Common myeloid progenitor, CD34-positive (primary cell): ENCODE measurements at regions not wholly inside any gene's neighbourhood (a gene's known extent, or its start where the extent isn't known, plus 50 kb on each side); places are given as distances from the start of the nearest gene placed in this dataset.

Source experiments
- CTCF ChIA-PET: fragments of 350-600 bp; sonication (Branson Sonifier 250); formaldehyde crosslinking; loops from one replicate; lab custom pipeline; 2021; ENCODE audit warnings: antibody characterized with exemption; lab: Charles Lee
- POLR2A ChIA-PET: fragments of 350-600 bp; sonication (Branson Sonifier 250); formaldehyde crosslinking; loops from one replicate; lab custom pipeline; 2021; ENCODE audit warnings: antibody characterized with exemption; lab: Charles Lee
- DNase-seq, 3 donors: peaks; one replicate each; pipeline versions ENCODE4 v3.0.0 to v3.0.0-alpha.2; 2013
- H3K27ac ChIP-seq, 2 experiments: 1 replicate in 1 of 2; 2 replicates in 1 of 2; pipeline ENCODE4 v1.7.0; 2013; ENCODE audit warnings: inconsistent platforms in 2 of 2, low read length in 2 of 2, mild to moderate bottlenecking in 2 of 2, low read depth in 1 of 2, moderate library complexity in 1 of 2; ENCODE audit not compliant: severe bottlenecking in 2 of 2, insufficient read depth in 1 of 2, poor library complexity in 1 of 2
- H3K27me3 ChIP-seq, 5 experiments: replicated peaks in 2 of 5; 1 replicate in 3 of 5; 2 replicates in 2 of 5; pipeline versions ENCODE4 v1.6.1 to v1.7.0; 2013; ENCODE audit warnings: low read length in 4 of 5, mild to moderate bottlenecking in 2 of 5, moderate library complexity in 2 of 5, inconsistent platforms in 1 of 5; ENCODE audit not compliant: insufficient read depth in 5 of 5, control insufficient read depth in 4 of 5
- H3K36me3 ChIP-seq, 4 experiments: 1 replicate in 2 of 4; 2 replicates in 2 of 4; pipeline versions ENCODE4 v1.6.1 to v1.7.0; 2013; ENCODE audit warnings: low read length in 3 of 4, control low read depth in 1 of 4, mild to moderate bottlenecking in 1 of 4; ENCODE audit not compliant: control insufficient read depth in 4 of 4, insufficient read depth in 4 of 4
- H3K4me1 ChIP-seq, 4 experiments: 1 replicate in 3 of 4; 2 replicates in 1 of 4; pipeline versions ENCODE4 v1.6.1 to v1.7.1; 2013; ENCODE audit warnings: low read length in 3 of 4, mild to moderate bottlenecking in 3 of 4, control low read depth in 1 of 4, inconsistent platforms in 1 of 4, moderate library complexity in 1 of 4; ENCODE audit not compliant: control insufficient read depth in 4 of 4, insufficient read depth in 4 of 4; ENCODE audit errors: control extremely low read depth in 1 of 4
- H3K4me3 ChIP-seq, 7 experiments: 1 replicate in 4 of 7; 2 replicates in 3 of 7; pipeline versions ENCODE4 v1.5.1 to v1.7.0; 2013; ENCODE audit warnings: mild to moderate bottlenecking in 7 of 7, low read length in 6 of 7, moderate library complexity in 6 of 7, inconsistent platforms in 2 of 7, low read depth in 2 of 7, control low read depth in 1 of 7; ENCODE audit not compliant: insufficient read depth in 4 of 7, control insufficient read depth in 1 of 7; ENCODE audit errors: extremely low read depth in 1 of 7
- H3K9me3 ChIP-seq, 5 experiments: 1 replicate in 4 of 5; 2 replicates in 1 of 5; pipeline versions ENCODE4 v1.6.1 to v1.7.1; 2013; ENCODE audit warnings: low read length in 4 of 5, mild to moderate bottlenecking in 2 of 5, inconsistent platforms in 1 of 5, low read depth in 1 of 5, moderate library complexity in 1 of 5; ENCODE audit not compliant: control insufficient read depth in 4 of 5, insufficient read depth in 2 of 5; ENCODE audit errors: control extremely low read depth in 1 of 5
- WGBS: methylation state at CpG from one replicate; pipeline ENCODE4 v1.1.5; 2013; ENCODE audit not compliant: insufficient coverage; 5-methylcytosine and 5-hydroxymethylcytosine counted together

DNA sequence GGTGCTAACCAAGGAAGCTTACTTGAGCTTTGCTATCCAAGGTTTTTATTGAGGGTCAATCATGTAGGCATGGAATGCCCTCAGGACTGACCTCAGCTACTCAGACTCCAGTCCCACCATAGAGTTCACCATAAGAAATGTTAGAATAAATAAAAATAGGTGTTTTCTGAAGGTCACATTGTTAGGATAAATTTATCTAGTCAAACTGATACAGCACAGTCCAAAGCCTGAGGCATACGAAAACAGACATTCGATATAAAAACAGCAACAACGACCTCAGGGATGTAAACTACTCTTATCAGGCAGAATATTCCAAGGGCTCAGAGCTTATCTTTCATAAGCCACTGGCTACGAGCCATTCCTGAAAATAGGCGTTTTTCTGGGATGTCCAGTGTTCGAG lies 690.6 kb downstream of the MCTP2 start:
- Histone ChIP-seq H3K27me3 (no peaks in the 10 kb centered on the region), H3K9me3 (peaks cover 0 to 1% (median 0%) of the 10 kb centered on the region in 5 experiments), H3K4me3 (no peak overlapping the region), H3K36me3 (no peaks in the 10 kb centered on the region), H3K27ac (no peak overlapping the region), H3K4me1 (no peaks in the 10 kb centered on the region)
- ChIA-PET CTCF (no interaction called here), POLR2A (no interaction called here)
- WGBS = 95% methylated on average over 6 of the region's 6 CpGs
- DNase-seq = no peak

GRCh38 chr15:94924057-94924456 lies 692.7 kb downstream of the MCTP2 start:
- 96% methylated on average over 2 of the region's 3 CpGs for WGBS
- Histone ChIP-seq H3K4me1 (no peaks in the 10 kb centered on the region), H3K36me3 (no peaks in the 10 kb centered on the region), H3K9me3 (peaks cover 0 to 1% (median 0%) of the 10 kb centered on the region in 5 experiments), H3K4me3 (no peak overlapping the region), H3K27ac (no peak overlapping the region), H3K27me3 (no peaks in the 10 kb centered on the region)
- no peak for DNase-seq
- CTCF ChIA-PET = interaction anchor here (1.0 kb wide), 1 partner anchor 42 kb away, joined by 3 read pairs; no protein-coding TSS in a partner anchor
- POLR2A ChIA-PET = no interaction called here

- peaks cover 0 to 1% (median 0%) of the 10 kb centered on the region in 5 experiments for H3K9me3 ChIP-seq
- peaks cover 0 to 2% (median 0%) of the 10 kb centered on the region in 5 experiments for H3K27me3 ChIP-seq
- H3K27ac ChIP-seq = no peak overlapping the region
- WGBS = 98% methylated on average over 7 of the region's 9 CpGs
- H3K36me3 ChIP-seq = no peaks in the 10 kb centered on the region
- no peak overlapping the region for H3K4me3 ChIP-seq
- POLR2A ChIA-PET = no interaction called here
- no peak for DNase-seq
- CTCF ChIA-PET = no interaction called here
- H3K4me1 ChIP-seq = no peaks in the 10 kb centered on the region
Observed at GRCh38 chr15:94924971-94925598, 693.7 kb downstream of the MCTP2 start.

GRCh38 chr15:94925680-94926079 lies 694.3 kb downstream of the MCTP2 start:
- POLR2A ChIA-PET = no interaction called here
- WGBS = no CpG with 5 or more reads among the region's 3 CpGs

DNA sequence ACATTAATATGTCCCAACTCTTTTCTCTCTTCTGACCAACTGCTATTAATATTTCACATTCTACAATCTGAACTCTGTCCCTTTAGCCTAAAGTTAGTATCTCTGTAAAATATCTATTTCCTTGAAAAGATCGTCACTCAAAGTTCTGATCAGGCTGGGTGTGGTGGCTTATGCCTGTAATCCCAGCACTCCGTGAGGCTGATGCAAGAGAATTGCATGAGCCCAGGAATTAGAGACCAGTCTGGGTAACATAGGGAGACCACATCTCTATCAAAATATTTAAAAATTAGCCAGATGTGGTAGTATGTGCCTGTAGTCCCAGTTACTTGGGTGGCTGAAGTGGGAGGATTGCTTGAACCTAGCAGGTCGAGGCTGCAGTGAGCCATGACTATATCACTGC lies 695.6 kb downstream of the MCTP2 start:
- ChIA-PET CTCF (no interaction called here), POLR2A (no interaction called here)
- Histone ChIP-seq H3K9me3 (no peaks in the 10 kb centered on the region), H3K4me1 (peaks cover 0 to 8% (median 3%) of the 10 kb centered on the region in 4 experiments), H3K4me3 (no peak overlapping the region), H3K36me3 (no peaks in the 10 kb centered on the region), H3K27me3 (peaks cover 0 to 2% (median 0%) of the 10 kb centered on the region in 5 experiments), H3K27ac (no peak overlapping the region)
- no peak for DNase-seq
- no CpG with 5 or more reads among the region's 3 CpGs for WGBS

More at GRCh38 chr15:94925680-94926079, 694.3 kb downstream of the MCTP2 start:
- DNase-seq = no peak
- no peak overlapping the region for H3K4me3 ChIP-seq
- H3K9me3 ChIP-seq = no peaks in the 10 kb centered on the region
- CTCF ChIA-PET = no interaction called here
- H3K27ac ChIP-seq = no peak overlapping the region
- H3K4me1 ChIP-seq = peaks cover 0 to 5% (median 2%) of the 10 kb centered on the region in 4 experiments
- peaks cover 0 to 2% (median 0%) of the 10 kb centered on the region in 5 experiments for H3K27me3 ChIP-seq
- H3K36me3 ChIP-seq = no peaks in the 10 kb centered on the region

DNA sequence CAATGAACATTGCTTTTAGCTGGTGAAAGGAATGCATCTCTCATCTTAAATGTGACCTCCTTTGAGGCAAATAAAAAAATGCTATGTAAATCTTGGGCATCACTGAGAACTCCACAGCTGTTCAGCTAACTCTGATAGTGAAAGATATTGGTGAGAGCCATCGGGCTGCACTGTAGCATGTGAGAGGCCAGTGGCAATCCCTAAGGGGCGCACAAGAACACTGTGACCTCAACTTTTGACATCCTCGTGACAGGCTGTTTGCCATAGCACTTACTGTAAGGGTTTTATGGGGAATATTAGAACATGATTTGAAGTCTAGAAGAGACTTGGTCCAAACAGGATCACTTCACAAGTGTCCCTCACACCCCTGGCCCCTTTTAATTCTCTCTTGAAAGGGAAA lies 697.9 kb downstream of the MCTP2 start:
- ChIA-PET CTCF (no interaction called here), POLR2A (no interaction called here)
- Histone ChIP-seq H3K4me1 (peaks cover 0 to 8% (median 3%) of the 10 kb centered on the region in 4 experiments), H3K36me3 (no peaks in the 10 kb centered on the region), H3K4me3 (no peak overlapping the region), H3K27ac (no peak overlapping the region), H3K9me3 (peaks cover 0 to 5% (median 0%) of the 10 kb centered on the region in 5 experiments), H3K27me3 (peaks cover 0 to 2% (median 0%) of the 10 kb centered on the region in 5 experiments)
- WGBS = 100% methylated on average over 2 of the region's 3 CpGs
- no peak for DNase-seq

DNA sequence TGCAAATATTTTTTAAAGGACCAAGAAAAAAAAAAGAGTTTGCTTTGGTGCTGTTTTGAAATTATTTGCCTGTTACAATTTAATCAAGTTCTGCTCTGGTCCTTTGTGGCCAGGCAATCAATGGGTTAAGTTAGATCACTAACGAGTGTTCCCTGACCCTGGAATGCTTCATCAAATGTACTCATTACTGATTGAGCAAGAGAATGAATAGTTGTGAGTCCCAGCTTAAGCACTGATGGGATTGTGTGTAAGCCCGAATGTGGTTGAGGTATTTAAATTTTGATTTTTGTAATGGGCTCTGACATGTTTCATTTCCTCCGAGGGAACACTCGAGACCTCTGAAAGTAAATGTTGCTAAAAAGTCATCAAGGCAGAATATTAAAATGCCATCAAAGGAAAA lies 699.1 kb downstream of the MCTP2 start:
- H3K27ac ChIP-seq = no peak overlapping the region
- peaks cover 0 to 2% (median 0%) of the 10 kb centered on the region in 5 experiments for H3K27me3 ChIP-seq
- ChIA-PET POLR2A (interaction anchor here (0.7 kb wide), 1 partner anchor 80 kb away, joined by 3 read pairs; no protein-coding TSS in a partner anchor), CTCF (no interaction called here)
- H3K4me3 ChIP-seq = no peak overlapping the region
- H3K4me1 ChIP-seq = peaks cover 0 to 8% (median 3%) of the 10 kb centered on the region in 4 experiments
- H3K9me3 ChIP-seq = peaks cover 0 to 11% (median 0%) of the 10 kb centered on the region in 5 experiments
- DNase-seq = no peak
- WGBS = 90% methylated on average over 2 of the region's 4 CpGs
- no peaks in the 10 kb centered on the region for H3K36me3 ChIP-seq
